SK-N-SH (cell line): ENCODE measurements at regions not wholly inside any gene's neighbourhood (a gene's known extent, or its start where the extent isn't known, plus 50 kb on each side); places are given as distances from the start of the nearest gene placed in this dataset.
"Not testable (repeated sequence)": the region's sequence is repeated elsewhere in the genome, so short reads cannot be mapped to it uniquely, and the experiment has no call there.

Source experiments
- CTCF ChIP-seq: fragments of 200-600 bp; sonication (generic); IDR thresholded peaks from 2 replicates; pipeline ENCODE4 v1.6.1; 2017; ENCODE audit warnings: antibody characterized with exemption, mild to moderate bottlenecking, moderate library complexity
- ELF1 ChIP-seq: IDR thresholded peaks from 2 replicates; pipeline ENCODE4 v1.4.0; 2012
- FOSL2 ChIP-seq: IDR thresholded peaks from 2 replicates; pipeline ENCODE4 v1.4.0; 2012; ENCODE audit warnings: low read depth, mild to moderate bottlenecking, moderate library complexity, borderline replicate concordance
- MEF2A ChIP-seq: IDR thresholded peaks from 2 replicates; pipeline ENCODE4 v1.4.0; 2012; ENCODE audit warnings: low read depth, borderline replicate concordance
- NRF1 ChIP-seq: IDR thresholded peaks from 2 replicates; pipeline ENCODE4 v1.6.1; 2012; ENCODE audit warnings: low read depth, mild to moderate bottlenecking, low read length
- POLR2AphosphoS5 ChIP-seq: IDR thresholded peaks from 2 replicates; pipeline ENCODE4 v1.6.1; 2012; ENCODE audit warnings: low read depth, low read length
- RAD21 ChIP-seq: IDR thresholded peaks from 2 replicates; pipeline ENCODE4 v1.6.1; 2012; ENCODE audit warnings: mild to moderate bottlenecking, low read length
- TAF1 ChIP-seq: IDR thresholded peaks from 2 replicates; pipeline ENCODE4 v1.6.1; 2012; ENCODE audit warnings: low read depth, mild to moderate bottlenecking, low read length, moderate library complexity, borderline replicate concordance

GRCh38 chr14:106710187-106710586 lies 1183.8 kb downstream of the TMEM121 start:
- not testable (repeated sequence) for TF ChIP-seq POLR2AphosphoS5, CTCF, TAF1, RAD21, NRF1, MEF2A, FOSL2, ELF1
